ENCODE measurements at regions not wholly inside any gene's neighbourhood (a gene's known extent, or its start where the extent isn't known, plus 50 kb on each side); places are given as distances from the start of the nearest gene placed in this dataset.

DNA sequence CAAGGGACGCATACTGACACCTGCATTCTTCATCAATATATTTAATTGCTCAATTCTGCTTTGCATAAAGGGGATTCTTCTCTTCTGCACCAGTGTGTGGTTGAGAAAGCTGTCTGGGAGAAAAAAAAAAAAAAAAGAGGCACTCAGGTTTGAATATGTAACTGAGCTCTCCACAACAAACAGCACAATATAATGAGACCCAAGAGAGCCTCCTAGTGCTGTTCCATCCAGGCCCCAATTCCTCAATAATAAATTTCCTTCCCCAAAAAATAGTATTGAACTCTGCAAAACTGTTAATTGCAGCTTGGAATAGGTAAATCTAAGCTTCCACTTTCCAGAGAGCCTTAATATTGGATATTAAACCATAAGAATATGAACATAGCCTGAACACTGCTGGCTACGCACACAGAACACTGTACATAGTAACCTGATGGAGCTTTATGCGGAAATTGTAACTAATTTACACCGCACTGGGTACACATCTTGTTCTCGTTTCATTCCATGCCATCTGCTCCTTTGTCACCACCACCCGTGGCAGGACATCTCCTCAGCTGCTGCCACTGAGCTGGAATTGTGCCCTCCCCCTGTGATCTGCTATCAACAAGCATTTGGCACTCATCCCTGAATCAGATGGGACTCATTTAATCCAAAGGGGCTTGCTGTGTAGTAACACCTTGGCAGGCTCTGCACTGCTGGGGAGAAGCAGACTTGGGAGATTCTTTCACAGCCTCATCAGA, 272.0 kb downstream of the HHIPL2 start:
- no peaks in the 10 kb centered on the region for H3K27me3 ChIP-seq (replicated peaks in 1 of 4; ENCODE audit: control insufficient read depth in 3 of 4, extremely low read depth in 1 of 4, insufficient read depth in 3 of 4, low read length in 3 of 4)

More for the DNA sequence above, 272.0 kb downstream of the HHIPL2 start:
- Histone ChIP-seq H3K4me1 (replicated peaks in 1 of 4; ENCODE audit: control insufficient read depth in 3 of 4, insufficient read depth in 4 of 4, low read length in 3 of 4) (no peaks in the 10 kb centered on the region), H2BK120ac (replicated peaks; ENCODE audit: low read depth, low read length) (no peak overlapping the region), H3K27ac (ENCODE audit: low read depth, low read length) (no peak overlapping the region), H3K56ac (replicated peaks; ENCODE audit: insufficient read length, low read depth, low read length) (no peak overlapping the region), H3K14ac (ENCODE audit: insufficient read length) (no peak overlapping the region), H4K20me1 (replicated peaks in 1 of 2; ENCODE audit: control insufficient read depth in 1 of 2, insufficient read depth in 2 of 2, low read length in 2 of 2) (no peaks in the 10 kb centered on the region), H2AK5ac (ENCODE audit: low read depth, low read length) (no peak overlapping the region), H3K79me2 (ENCODE audit: control insufficient read depth in 1 of 2, insufficient read depth in 2 of 2, low read length in 2 of 2) (no peaks in the 10 kb centered on the region), H2BK15ac (ENCODE audit: low read length) (no peak overlapping the region), H3K9ac (replicated peaks in 1 of 4; ENCODE audit: extremely low read depth in 1 of 4, low read depth in 3 of 4, low read length in 3 of 4) (no peak overlapping the region), H3K9me3 (ENCODE audit: insufficient read depth in 2 of 2, low read depth in 1 of 2, low read length in 1 of 2) (no peaks in the 10 kb centered on the region), H3K18ac (ENCODE audit: extremely low read depth, low read length) (no peak overlapping the region), H4K8ac (ENCODE audit: extremely low read depth, insufficient read depth, low read length) (no peak overlapping the region), H4K5ac (ENCODE audit: insufficient read length, low read depth, low read length) (no peak overlapping the region), H3K36me3 (ENCODE audit: control insufficient read depth in 2 of 4, insufficient read depth in 4 of 4, low read length in 3 of 4) (no peaks in the 10 kb centered on the region), H2BK5ac (ENCODE audit: low read depth, low read length) (no peak overlapping the region), H3K4ac (replicated peaks; ENCODE audit: insufficient read length, low read depth, low read length) (no peak overlapping the region), H3K4me3 (ENCODE audit: extremely low read depth in 1 of 4, insufficient read depth in 2 of 4, low read depth in 3 of 4, low read length in 4 of 4) (no peak overlapping the region), H3K79me1 (ENCODE audit: low read depth, low read length) (no peaks in the 10 kb centered on the region), H2BK20ac (ENCODE audit: low read length) (no peak overlapping the region), H3K23ac (ENCODE audit: insufficient read length) (no peak overlapping the region), H3K4me2 (ENCODE audit: insufficient read depth in 1 of 2, low read depth in 2 of 2, low read length in 2 of 2) (no peak overlapping the region), H2AFZ (ENCODE audit: low read length) (no peak overlapping the region), H2BK12ac (ENCODE audit: low read depth, low read length) (no peak overlapping the region), H3K23me2 (ENCODE audit: low read depth, low read length) (no peaks in the 10 kb centered on the region), H4K91ac (replicated peaks; ENCODE audit: insufficient read length, low read length) (no peak overlapping the region)
- 92% methylated on average over 6 of the region's 6 CpGs; no CpG with 5 or more reads in 1 of the 2 experiments for WGBS, 2 experiments (ENCODE audit: extremely low coverage in 1 of 2, insufficient coverage in 1 of 2, insufficient read length in 1 of 2, insufficient replicate concordance in 2 of 2, low coverage in 1 of 2, low lambda C conversion rate in 2 of 2, missing lambda C conversion rate in 1 of 2)
- DNase-seq (ENCODE audit: low read depth in 1 of 2, low spot score in 2 of 2) (no peak), FAIRE-seq (no peak)
- TF ChIP-seq SIN3A (conservative IDR thresholded peaks at IDR 0.05 in 1 of 2, IDR thresholded peaks at IDR 0.05 in 1 of 2; ENCODE audit: low read depth in 1 of 2, low read length in 2 of 2) = no peak
- TF ChIP-seq GTF2F1 (IDR thresholded peaks at IDR 0.05; ENCODE audit: borderline replicate concordance, low read depth, low read length) = no peak
- no peak for TF ChIP-seq EZH2 (IDR thresholded peaks at IDR 0.05; ENCODE audit: low read depth, low read length, severe bottlenecking)
- TF ChIP-seq, protein P1, sequence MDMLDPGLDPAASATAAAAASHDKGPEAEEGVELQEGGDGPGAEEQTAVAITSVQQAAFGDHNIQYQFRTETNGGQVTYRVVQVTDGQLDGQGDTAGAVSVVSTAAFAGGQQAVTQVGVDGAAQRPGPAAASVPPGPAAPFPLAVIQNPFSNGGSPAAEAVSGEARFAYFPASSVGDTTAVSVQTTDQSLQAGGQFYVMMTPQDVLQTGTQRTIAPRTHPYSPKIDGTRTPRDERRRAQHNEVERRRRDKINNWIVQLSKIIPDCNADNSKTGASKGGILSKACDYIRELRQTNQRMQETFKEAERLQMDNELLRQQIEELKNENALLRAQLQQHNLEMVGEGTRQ (IDR thresholded peaks at IDR 0.05; ENCODE audit: low read length) = no peak
- no peak for TF ChIP-seq SP2 (IDR thresholded peaks at IDR 0.05; ENCODE audit: low read length)
- no peak for TF ChIP-seq ASH2L (IDR thresholded peaks at IDR 0.05; ENCODE audit: low read length)
- TF ChIP-seq JUND (IDR thresholded peaks at IDR 0.05; ENCODE audit: low read length) = no peak
- no peak for TF ChIP-seq ZNF274 (IDR thresholded peaks at IDR 0.05; ENCODE audit: borderline replicate concordance, extremely low read depth, low read length)
- TF ChIP-seq SP4 (IDR thresholded peaks at IDR 0.05; ENCODE audit: low read length) = no peak
- no peak for TF ChIP-seq EGR1 (IDR thresholded peaks at IDR 0.05; ENCODE audit: borderline replicate concordance, low read depth, low read length)
- no peak for TF ChIP-seq NRF1 (IDR thresholded peaks at IDR 0.05; ENCODE audit: low read depth, low read length)
- CTCF ChIA-PET (ENCODE audit: partially characterized antibody) = interaction anchor here (0.8 to 1.3 kb wide), 4 partner anchors 10 to 359 kb away, joined by 3 to 4 read pairs (median 4); no protein-coding TSS in a partner anchor
- POLR2A ChIA-PET (ENCODE audit: partially characterized antibody) = interaction anchor here (0.6 kb wide), 1 partner anchor 9 kb away, joined by 3 read pairs; no protein-coding TSS in a partner anchor

All from H1 (cell line).